CD4-positive, alpha-beta T cell (primary cell): ENCODE measurements at regions not wholly inside any gene's neighbourhood (a gene's known extent, or its start where the extent isn't known, plus 50 kb on each side); places are given as distances from the start of the nearest gene placed in this dataset.

Source experiments
- ATAC-seq: fragments of 200-7000 bp; cut with Tn5 transposase; one replicate; pipeline ENCODE4 v1.10.0; 2022; ENCODE audit warnings: mild to moderate bottlenecking; ENCODE audit not compliant: poor library complexity
- CTCF ChIA-PET: fragments of 350-600 bp; sonication (Branson Sonifier 250); formaldehyde crosslinking; loops from one replicate; lab custom pipeline; 2021; ENCODE audit warnings: antibody characterized with exemption, inconsistent platforms; lab: Charles Lee
- POLR2A ChIA-PET: fragments of 350-600 bp; sonication (Branson Sonifier 250); formaldehyde crosslinking; loops from one replicate; lab custom pipeline; 2021; ENCODE audit warnings: antibody characterized with exemption, inconsistent platforms; lab: Charles Lee
- DNase-seq, 14 experiments: peaks; one replicate each; pipeline ENCODE4 v3.0.0-alpha.2; 2013 to 2020; ENCODE audit warnings: mixed read lengths in 2 of 14
- H3K27ac ChIP-seq, 2 donors: one replicate each; pipeline versions ENCODE4 v1.5.1 to v1.7.0; 2013; ENCODE audit warnings: low read length in 2 of 2, low read depth in 1 of 2, mild to moderate bottlenecking in 1 of 2
- H3K27me3 ChIP-seq, 2 experiments: 1 replicate in 1 of 2; 2 replicates in 1 of 2; pipeline versions ENCODE4 v1.6.1 to v1.7.0; 2013; ENCODE audit warnings: low read length in 2 of 2, control low read depth in 1 of 2, mild to moderate bottlenecking in 1 of 2, moderate library complexity in 1 of 2; ENCODE audit not compliant: insufficient read depth in 2 of 2, control insufficient read depth in 1 of 2
- H3K36me3 ChIP-seq: one replicate; pipeline ENCODE4 v1.6.1; 2013; ENCODE audit warnings: low read length, control low read depth; ENCODE audit not compliant: insufficient read depth
- H3K4me1 ChIP-seq: one replicate; pipeline ENCODE4 v1.6.1; 2013; ENCODE audit warnings: low read length, control low read depth; ENCODE audit not compliant: insufficient read depth
- H3K4me3 ChIP-seq: one replicate; pipeline ENCODE4 v1.5.1; 2013; ENCODE audit warnings: mild to moderate bottlenecking, low read length, moderate library complexity
- H3K9me3 ChIP-seq, 2 experiments: 1 replicate in 1 of 2; 2 replicates in 1 of 2; pipeline versions ENCODE4 v1.6.1 to v1.7.0; 2013; ENCODE audit warnings: low read length in 2 of 2, mild to moderate bottlenecking in 2 of 2, control low read depth in 1 of 2, moderate library complexity in 1 of 2; ENCODE audit not compliant: control insufficient read depth in 1 of 2, insufficient read depth in 1 of 2
- H3K27ac Mint-ChIP-seq: one replicate; pipeline ENCODE4 v1.8.0; 2020; ENCODE audit warnings: mixed read lengths
- H3K27me3 Mint-ChIP-seq: one replicate; pipeline ENCODE4 v1.8.0; 2021; ENCODE audit warnings: mixed read lengths
- H3K36me3 Mint-ChIP-seq: one replicate; pipeline ENCODE4 v1.8.0; 2021; ENCODE audit warnings: low read depth, mixed read lengths
- H3K4me1 Mint-ChIP-seq: one replicate; pipeline ENCODE4 v1.8.0; 2021; ENCODE audit warnings: low read depth, mixed read lengths
- H3K4me3 Mint-ChIP-seq: one replicate; pipeline ENCODE4 v1.8.0; 2020; ENCODE audit warnings: mild to moderate bottlenecking, mixed read lengths
- H3K9me3 Mint-ChIP-seq: one replicate; pipeline ENCODE4 v1.8.0; 2020; ENCODE audit warnings: mixed read lengths
- CTCF ChIP-seq: fragments of 200-600 bp; IDR thresholded peaks from one replicate; pipeline ENCODE4 v1.8.0; 2022; ENCODE audit warnings: antibody characterized with exemption, mild to moderate bottlenecking
- intact Hi-C, 2 experiments: fragments of 100-400 bp; cut with DNase I in 1 of 2; cut with micrococcal nuclease in 1 of 2; formaldehyde crosslinking; loops; one replicate each; pipeline versions ENCODE4 v1.15.1 to v1.9.0; 2023 to 2025; cut with DNase I, micrococcal nuclease

DNA sequence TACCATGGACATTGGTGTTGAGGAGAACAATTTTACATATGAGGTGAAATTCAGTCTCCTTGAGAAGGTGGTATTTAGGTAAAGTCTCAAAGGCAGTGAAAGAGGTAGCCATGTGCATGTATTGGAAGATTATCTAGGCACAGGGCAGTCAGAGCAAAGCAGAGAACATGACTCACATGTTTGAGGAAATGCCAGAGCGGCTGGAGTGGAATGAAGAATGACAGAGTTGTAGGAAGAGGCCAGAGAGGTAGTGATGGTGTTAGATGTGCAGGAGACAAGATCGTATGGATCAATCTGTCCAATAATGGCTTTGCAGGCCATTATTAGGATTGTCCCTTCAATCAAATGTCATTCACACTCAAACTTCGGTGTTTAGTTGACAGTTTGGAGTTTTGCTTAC lies 449.4 kb upstream of the PTCHD4 start:
- no peak overlapping the region for H3K27ac Mint-ChIP-seq

GRCh38 chr6:48553467-48554189 lies 442.6 kb upstream of the PTCHD4 start:
- intact Hi-C loops, result no loop called here
- no peaks in the 10 kb centered on the region for H3K4me1 ChIP-seq
- ChIA-PET CTCF (no interaction called here), POLR2A (no interaction called here)
- DNase-seq (no peak), ATAC-seq (no peak)
- no peaks in the 10 kb centered on the region for H3K9me3 ChIP-seq
- H3K27ac ChIP-seq, result no peak overlapping the region
- Mint-ChIP-seq H3K4me3 (no peak overlapping the region), H3K4me1 (no peaks in the 10 kb centered on the region), H3K36me3 (no peaks in the 10 kb centered on the region), H3K27me3 (no peaks in the 10 kb centered on the region), H3K9me3 (peaks cover 3% of the 10 kb centered on the region), H3K27ac (no peak overlapping the region)
- no peaks in the 10 kb centered on the region for H3K27me3 ChIP-seq
- no peak overlapping the region for H3K4me3 ChIP-seq
- H3K36me3 ChIP-seq, result no peaks in the 10 kb centered on the region
- no peak for TF ChIP-seq CTCF

More for the DNA sequence above, 449.4 kb upstream of the PTCHD4 start:
- H3K4me1 ChIP-seq, result no peaks in the 10 kb centered on the region
- DNase-seq (no peak), ATAC-seq (no peak)
- Mint-ChIP-seq H3K4me3 (no peak overlapping the region), H3K27me3 (no peaks in the 10 kb centered on the region), H3K9me3 (peaks cover 1% of the 10 kb centered on the region), H3K4me1 (no peaks in the 10 kb centered on the region), H3K36me3 (no peaks in the 10 kb centered on the region)
- H3K36me3 ChIP-seq, result no peaks in the 10 kb centered on the region
- intact Hi-C loops, result no loop called here
- peaks cover 0 to 3% of the 10 kb centered on the region in 2 experiments for H3K9me3 ChIP-seq
- POLR2A ChIA-PET, result no interaction called here
- CTCF ChIA-PET, result no interaction called here
- TF ChIP-seq CTCF, result no peak
- H3K4me3 ChIP-seq, result no peak overlapping the region
- no peaks in the 10 kb centered on the region for H3K27me3 ChIP-seq
- H3K27ac ChIP-seq, result no peak overlapping the region

GRCh38 chr6:48552905-48553304 lies 441.9 kb upstream of the PTCHD4 start:
- POLR2A ChIA-PET, result no interaction called here
- intact Hi-C loops, result no loop called here
- H3K4me1 Mint-ChIP-seq, result no peaks in the 10 kb centered on the region

More at GRCh38 chr6:48552905-48553304, 441.9 kb upstream of the PTCHD4 start:
- H3K9me3 Mint-ChIP-seq, result peaks cover 3% of the 10 kb centered on the region
- Histone ChIP-seq H3K4me3 (no peak overlapping the region), H3K27ac (no peak overlapping the region), H3K9me3 (no peaks in the 10 kb centered on the region), H3K27me3 (no peaks in the 10 kb centered on the region), H3K4me1 (no peaks in the 10 kb centered on the region), H3K36me3 (no peaks in the 10 kb centered on the region)
- ATAC-seq, result no peak
- H3K27me3 Mint-ChIP-seq, result no peaks in the 10 kb centered on the region
- DNase-seq, result no peak
- no peak for TF ChIP-seq CTCF
- CTCF ChIA-PET, result no interaction called here
- H3K4me3 Mint-ChIP-seq, result no peak overlapping the region
- H3K27ac Mint-ChIP-seq, result no peak overlapping the region
- no peaks in the 10 kb centered on the region for H3K36me3 Mint-ChIP-seq
